Retinal pigment epithelial cell (primary cell): ENCODE measurements at regions not wholly inside any gene's neighbourhood (a gene's known extent, or its start where the extent isn't known, plus 50 kb on each side); places are given as distances from the start of the nearest gene placed in this dataset.
"Not testable (repeated sequence)": the region's sequence is repeated elsewhere in the genome, so short reads cannot be mapped to it uniquely, and the experiment has no call there.

Experiments
- DNase-seq: peaks from one replicate; pipeline ENCODE4 v3.0.0-alpha.2; 2010; ENCODE audit warnings: low read depth
- H3K4me3 ChIP-seq: 2 replicates; pipeline ENCODE4 v1.5.1; 2011; ENCODE audit warnings: mild to moderate bottlenecking, low read length, control low read depth, moderate library complexity
- CTCF ChIP-seq: conservative IDR thresholded peaks from 2 replicates; pipeline ENCODE4 v1.5.1; 2011; ENCODE audit warnings: low read depth, low read length, control low read depth, inconsistent platforms

GRCh38 chr9:85466834-85467233 lies 274.9 kb downstream of the AGTPBP1 start:
- no peak for TF ChIP-seq CTCF
- no peak for DNase-seq
- no peak overlapping the region for H3K4me3 ChIP-seq

DNA sequence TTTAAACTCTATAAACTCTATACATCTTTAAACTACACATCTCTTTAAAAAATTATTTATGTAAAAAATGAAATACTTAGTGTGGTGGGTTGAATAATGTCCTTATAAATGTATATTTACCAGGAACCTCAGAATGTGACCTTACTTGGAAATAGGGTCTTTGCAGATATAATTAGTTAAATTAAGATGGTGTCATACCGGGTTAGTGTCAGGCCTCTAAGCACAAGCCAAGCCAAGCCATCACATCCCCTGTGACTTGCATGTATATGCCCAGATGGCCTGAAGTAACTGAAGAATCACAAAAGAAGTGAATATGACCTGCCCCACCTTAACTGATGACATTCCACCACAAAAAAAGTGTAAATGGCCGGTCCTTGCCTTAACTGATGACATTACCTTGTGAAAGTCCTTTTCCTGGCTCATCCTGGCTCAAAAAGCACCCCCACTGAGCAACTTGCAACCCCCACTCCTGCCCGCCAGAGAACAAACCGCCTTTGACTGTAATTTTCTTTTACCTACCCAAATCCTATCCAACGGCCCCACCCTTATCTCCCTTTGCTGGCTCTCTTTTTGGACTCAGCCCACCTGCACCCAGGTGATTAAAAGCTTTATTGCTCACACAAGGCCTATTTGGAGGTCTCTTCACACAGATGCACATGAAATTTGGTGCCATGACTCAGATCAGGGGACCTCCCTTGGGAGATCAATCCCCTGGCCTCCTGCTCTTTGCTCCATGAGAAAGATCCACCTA lies 283.5 kb downstream of the AGTPBP1 start:
- DNase-seq, H3K4me3 ChIP-seq: not testable (repeated sequence)

- no peak for TF ChIP-seq CTCF
- no peak for DNase-seq
- H3K4me3 ChIP-seq = no peak overlapping the region
These were observed 287.9 kb downstream of the AGTPBP1 start for GRCh38 chr9:85453850-85454249.

- no peak overlapping the region for H3K4me3 ChIP-seq
- no peak for TF ChIP-seq CTCF
- no peak for DNase-seq
These were observed 288.9 kb downstream of the AGTPBP1 start for GRCh38 chr9:85452841-85453240.

DNA sequence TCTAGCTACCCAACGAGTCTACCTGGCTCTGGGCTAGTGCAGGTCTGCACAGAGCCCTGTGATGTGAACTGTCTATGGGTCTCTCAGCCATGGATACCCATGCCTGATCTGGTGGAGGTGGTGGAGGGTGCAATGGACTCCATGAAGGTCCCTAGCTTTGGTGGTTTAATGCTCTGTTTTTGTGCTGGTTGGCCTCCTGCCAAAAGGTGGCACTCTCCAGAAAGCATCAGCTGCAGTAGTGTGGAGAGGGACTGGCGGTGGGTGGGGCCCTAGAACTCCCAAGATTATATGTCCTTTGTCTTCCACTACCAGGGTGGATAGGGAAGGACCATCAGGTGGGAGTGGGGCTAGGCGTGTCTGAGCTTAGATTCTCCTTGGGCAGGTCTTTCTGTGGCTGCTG lies 290.1 kb downstream of the AGTPBP1 start:
- DNase-seq = no peak
- no peak for TF ChIP-seq CTCF
- H3K4me3 ChIP-seq = no peak overlapping the region

GRCh38 chr9:85445887-85446286 lies 295.9 kb downstream of the AGTPBP1 start:
- no peak for TF ChIP-seq CTCF

GRCh38 chr9:85444243-85444642 lies 297.5 kb downstream of the AGTPBP1 start:
- no peak for DNase-seq
- no peak overlapping the region for H3K4me3 ChIP-seq
- TF ChIP-seq CTCF = no peak

More at GRCh38 chr9:85445887-85446286, 295.9 kb downstream of the AGTPBP1 start:
- no peak overlapping the region for H3K4me3 ChIP-seq
- no peak for DNase-seq
